Neural progenitor cell (in vitro differentiated cells): ENCODE measurements at regions not wholly inside any gene's neighbourhood (a gene's known extent, or its start where the extent isn't known, plus 50 kb on each side); places are given as distances from the start of the nearest gene placed in this dataset.

ENCODE experiments used
- DNase-seq: peaks from one replicate; pipeline ENCODE4 v3.0.0-alpha.2; 2016; ENCODE audit warnings: low spot score
- H2AFZ ChIP-seq: fragments of 200-600 bp; sonication (generic); replicated peaks from 2 replicates; pipeline ENCODE4 v1.6.1; 2016; ENCODE audit warnings: antibody characterized with exemption
- H3F3A ChIP-seq: fragments of 200-600 bp; sonication (generic); 2 replicates; pipeline ENCODE4 v1.6.1; 2016; ENCODE audit warnings: antibody characterized with exemption, low read depth
- H3K27ac ChIP-seq: fragments of 200-600 bp; sonication (generic); 2 replicates; pipeline ENCODE4 v1.5.1; 2016; ENCODE audit warnings: mild to moderate bottlenecking
- H3K27me3 ChIP-seq: fragments of 200-600 bp; sonication (generic); 2 replicates; pipeline ENCODE4 v1.6.1; 2016; ENCODE audit warnings: mild to moderate bottlenecking, moderate library complexity
- H3K36me3 ChIP-seq: fragments of 200-600 bp; sonication (generic); 2 replicates; pipeline ENCODE4 v1.5.1; 2016
- H3K4me1 ChIP-seq: fragments of 200-600 bp; sonication (generic); 2 replicates; pipeline ENCODE4 v1.6.1; 2016; ENCODE audit warnings: mixed run types
- H3K4me2 ChIP-seq: fragments of 200-600 bp; sonication (generic); 2 replicates; pipeline ENCODE4 v1.6.1; 2016
- H3K4me3 ChIP-seq: fragments of 200-600 bp; sonication (generic); 2 replicates; pipeline ENCODE4 v1.5.1; 2016
- H3K79me2 ChIP-seq: fragments of 200-600 bp; sonication (generic); 2 replicates; pipeline ENCODE4 v1.6.1; 2016; ENCODE audit warnings: low read depth
- H3K9ac ChIP-seq: fragments of 200-600 bp; sonication (generic); 2 replicates; pipeline ENCODE4 v1.6.1; 2016
- H3K9me3 ChIP-seq: fragments of 200-600 bp; sonication (generic); 2 replicates; pipeline ENCODE4 v1.5.1; 2016; ENCODE audit warnings: low read depth
- H4K20me1 ChIP-seq: fragments of 200-600 bp; sonication (generic); 2 replicates; pipeline ENCODE4 v1.6.1; 2016; ENCODE audit warnings: low read depth
- H3K27ac Mint-ChIP-seq: 3 replicates; pipeline ENCODE4 v1.8.0; 2021; ENCODE audit warnings: mixed read lengths
- H3K27me3 Mint-ChIP-seq: 2 replicates; pipeline ENCODE4 v1.8.0; 2022; ENCODE audit warnings: low read depth, mild to moderate bottlenecking, inconsistent platforms, moderate library complexity, mixed read lengths; ENCODE audit not compliant: insufficient read depth
- H3K36me3 Mint-ChIP-seq: 3 replicates; pipeline ENCODE4 v1.8.0; 2021; ENCODE audit warnings: mixed read lengths
- H3K4me1 Mint-ChIP-seq: 3 replicates; pipeline ENCODE4 v1.8.0; 2021; ENCODE audit warnings: mixed read lengths
- H3K4me3 Mint-ChIP-seq: 3 replicates; pipeline ENCODE4 v1.8.0; 2021; ENCODE audit warnings: mild to moderate bottlenecking, moderate library complexity, mixed read lengths
- H3K9me3 Mint-ChIP-seq: 3 replicates; pipeline ENCODE4 v1.8.0; 2020; ENCODE audit warnings: mixed read lengths
- CTCF ChIP-seq: fragments of 200-600 bp; sonication (generic); IDR thresholded peaks from 2 replicates; pipeline ENCODE4 v1.5.1; 2017; ENCODE audit warnings: antibody characterized with exemption, mild to moderate bottlenecking
- EZH2 ChIP-seq: fragments of 200-600 bp; sonication (generic); IDR thresholded peaks from 2 replicates; pipeline ENCODE4 v1.6.1; 2017; ENCODE audit warnings: antibody characterized with exemption, mild to moderate bottlenecking, moderate library complexity
- EZH2phosphoT487 ChIP-seq: fragments of 200-600 bp; sonication (generic); IDR thresholded peaks from 2 replicates; pipeline ENCODE4 v1.6.1; 2017; ENCODE audit warnings: antibody characterized with exemption

GRCh38 chr2:195498176-195498575 is 158.8 kb upstream of the SLC39A10 start:
- Histone ChIP-seq H3K4me3 (no peak overlapping the region), H3K36me3 (no peaks in the 10 kb centered on the region), H3K9ac (no peak overlapping the region), H3K27me3 (no peaks in the 10 kb centered on the region), H3F3A (no peaks in the 10 kb centered on the region), H3K9me3 (no peaks in the 10 kb centered on the region), H3K27ac (no peak overlapping the region), H3K79me2 (no peaks in the 10 kb centered on the region), H3K4me1 (no peaks in the 10 kb centered on the region), H2AFZ (no peak overlapping the region), H4K20me1 (no peaks in the 10 kb centered on the region), H3K4me2 (no peak overlapping the region)
- TF ChIP-seq EZH2phosphoT487 (no peak), CTCF (peak; percentile 58)
- Mint-ChIP-seq H3K4me3 (no peak overlapping the region), H3K4me1 (no peaks in the 10 kb centered on the region), H3K9me3 (no peaks in the 10 kb centered on the region), H3K27me3 (no peaks in the 10 kb centered on the region), H3K27ac (no peak overlapping the region), H3K36me3 (no peaks in the 10 kb centered on the region)
- DNase-seq, result peak; percentile 60

GRCh38 chr2:195496991-195497390 is 160.0 kb upstream of the SLC39A10 start:
- no peaks in the 10 kb centered on the region for H3K27me3 Mint-ChIP-seq

GRCh38 chr2:195495966-195496365 is 161.1 kb upstream of the SLC39A10 start:
- no peak for DNase-seq
- no peak overlapping the region for H3K4me3 Mint-ChIP-seq
- H3K27ac ChIP-seq, result no peak overlapping the region
- no peaks in the 10 kb centered on the region for H4K20me1 ChIP-seq
- no peak overlapping the region for H2AFZ ChIP-seq
- H3K4me2 ChIP-seq, result no peak overlapping the region
- H3K4me1 Mint-ChIP-seq, result peaks cover 5% of the 10 kb centered on the region
- no peaks in the 10 kb centered on the region for H3K9me3 ChIP-seq
- H3K36me3 Mint-ChIP-seq, result no peaks in the 10 kb centered on the region
- H3K27me3 ChIP-seq, result no peaks in the 10 kb centered on the region
- no peaks in the 10 kb centered on the region for H3K36me3 ChIP-seq
- no peak overlapping the region for H3K27ac Mint-ChIP-seq
- H3K4me1 ChIP-seq, result no peaks in the 10 kb centered on the region
- no peaks in the 10 kb centered on the region for H3K79me2 ChIP-seq
- no peak overlapping the region for H3K9ac ChIP-seq
- no peaks in the 10 kb centered on the region for H3K27me3 Mint-ChIP-seq
- TF ChIP-seq EZH2phosphoT487, result no peak
- TF ChIP-seq CTCF, result no peak
- no peak for TF ChIP-seq EZH2
- H3K4me3 ChIP-seq, result no peak overlapping the region
- no peaks in the 10 kb centered on the region for H3F3A ChIP-seq
- H3K9me3 Mint-ChIP-seq, result no peaks in the 10 kb centered on the region

More at GRCh38 chr2:195496991-195497390, 160.0 kb upstream of the SLC39A10 start:
- TF ChIP-seq CTCF, result no peak
- TF ChIP-seq EZH2phosphoT487, result no peak
- no peak for TF ChIP-seq EZH2
- Mint-ChIP-seq H3K9me3 (no peaks in the 10 kb centered on the region), H3K36me3 (no peaks in the 10 kb centered on the region), H3K4me1 (no peaks in the 10 kb centered on the region), H3K27ac (no peak overlapping the region), H3K4me3 (no peak overlapping the region)
- no peak overlapping the region for H2AFZ ChIP-seq
- H3K36me3 ChIP-seq, result no peaks in the 10 kb centered on the region
- H3F3A ChIP-seq, result no peaks in the 10 kb centered on the region
- no peaks in the 10 kb centered on the region for H3K4me1 ChIP-seq
- H3K9me3 ChIP-seq, result no peaks in the 10 kb centered on the region
- H3K27ac ChIP-seq, result no peak overlapping the region
- H3K4me2 ChIP-seq, result no peak overlapping the region
- no peaks in the 10 kb centered on the region for H3K27me3 ChIP-seq
- no peaks in the 10 kb centered on the region for H4K20me1 ChIP-seq
- H3K4me3 ChIP-seq, result no peak overlapping the region
- DNase-seq, result no peak
- H3K9ac ChIP-seq, result no peak overlapping the region
- H3K79me2 ChIP-seq, result no peaks in the 10 kb centered on the region

GRCh38 chr2:195495351-195495750 is 161.7 kb upstream of the SLC39A10 start:
- Mint-ChIP-seq H3K27ac (no peak overlapping the region), H3K36me3 (no peaks in the 10 kb centered on the region), H3K27me3 (no peaks in the 10 kb centered on the region), H3K9me3 (no peaks in the 10 kb centered on the region), H3K4me1 (peaks cover 5% of the 10 kb centered on the region), H3K4me3 (no peak overlapping the region)
- no peak for DNase-seq
- H3K27me3 ChIP-seq, result no peaks in the 10 kb centered on the region
- H3K27ac ChIP-seq, result no peak overlapping the region
- H3K79me2 ChIP-seq, result no peaks in the 10 kb centered on the region
- H3K9ac ChIP-seq, result no peak overlapping the region
- no peaks in the 10 kb centered on the region for H3K4me1 ChIP-seq
- no peaks in the 10 kb centered on the region for H3K9me3 ChIP-seq
- H3F3A ChIP-seq, result no peaks in the 10 kb centered on the region
- TF ChIP-seq EZH2phosphoT487 (no peak), EZH2 (no peak), CTCF (no peak)
- H3K36me3 ChIP-seq, result no peaks in the 10 kb centered on the region
- H3K4me2 ChIP-seq, result no peak overlapping the region
- no peak overlapping the region for H3K4me3 ChIP-seq
- H2AFZ ChIP-seq, result no peak overlapping the region
- H4K20me1 ChIP-seq, result no peaks in the 10 kb centered on the region
